Panc1 (cell line): ENCODE measurements at regions not wholly inside any gene's neighbourhood (a gene's known extent, or its start where the extent isn't known, plus 50 kb on each side); places are given as distances from the start of the nearest gene placed in this dataset.

Source experiments
- CTCF ChIP-seq: fragments of 450-650 bp; IDR thresholded peaks from 2 replicates; pipeline ENCODE4 v1.5.1; 2017; ENCODE audit warnings: mild to moderate bottlenecking
- POLR2AphosphoS5 ChIP-seq: IDR thresholded peaks from 2 replicates; pipeline ENCODE4 v1.6.1; 2012; ENCODE audit warnings: mild to moderate bottlenecking, low read depth, low read length, moderate library complexity

GRCh38 chr7:106538638-106539037 lies 122.3 kb downstream of the CCDC71L start:
- TF ChIP-seq CTCF (no peak), POLR2AphosphoS5 (no peak)
